Liver (tissue), 8 donors: ENCODE measurements at regions not wholly inside any gene's neighbourhood (a gene's known extent, or its start where the extent isn't known, plus 50 kb on each side); places are given as distances from the start of the nearest gene placed in this dataset.

ENCODE experiments used
- DNase-seq: peaks from one replicate; pipeline ENCODE4 v3.0.0-alpha.2; 2017; ENCODE audit warnings: low spot score
- H3K27ac ChIP-seq, 2 donors: one replicate each; pipeline ENCODE4 v1.7.0; 2013; ENCODE audit warnings: inconsistent platforms in 2 of 2, low read length in 2 of 2, control low read depth in 1 of 2, low read depth in 1 of 2, mild to moderate bottlenecking in 1 of 2
- H3K27me3 ChIP-seq, 4 donors: one replicate each; pipeline versions ENCODE4 v1.6.1 to v1.7.0; 2013; ENCODE audit warnings: low read length in 3 of 4, inconsistent platforms in 1 of 4, mild to moderate bottlenecking in 1 of 4, moderate library complexity in 1 of 4; ENCODE audit not compliant: control insufficient read depth in 4 of 4, insufficient read depth in 4 of 4
- H3K36me3 ChIP-seq, 4 donors: one replicate each; pipeline versions ENCODE4 v1.6.1 to v1.7.0; 2013; ENCODE audit warnings: low read length in 3 of 4, mild to moderate bottlenecking in 3 of 4, low read depth in 1 of 4, moderate library complexity in 1 of 4; ENCODE audit not compliant: control insufficient read depth in 4 of 4, insufficient read depth in 3 of 4
- H3K4me1 ChIP-seq, 4 donors: one replicate each; pipeline versions ENCODE4 v1.6.1 to v1.7.0; 2013; ENCODE audit warnings: low read length in 3 of 4, mild to moderate bottlenecking in 3 of 4, moderate library complexity in 1 of 4; ENCODE audit not compliant: control insufficient read depth in 4 of 4, insufficient read depth in 4 of 4
- H3K4me3 ChIP-seq, 3 donors: one replicate each; pipeline versions ENCODE4 v1.6.1 to v1.7.0; 2013; ENCODE audit warnings: low read length in 3 of 3, control low read depth in 1 of 3, low read depth in 1 of 3, mild to moderate bottlenecking in 1 of 3
- H3K9ac ChIP-seq, 2 donors: one replicate each; pipeline ENCODE4 v1.7.0; 2013; ENCODE audit warnings: low read length in 2 of 2, mild to moderate bottlenecking in 2 of 2, moderate library complexity in 2 of 2, control low read depth in 1 of 2, low read depth in 1 of 2
- H3K9me3 ChIP-seq, 4 donors: one replicate each; pipeline versions ENCODE4 v1.6.1 to v1.7.0; 2013; ENCODE audit warnings: low read length in 3 of 4; ENCODE audit not compliant: control insufficient read depth in 4 of 4
- ATF3 ChIP-seq: IDR thresholded peaks from 2 replicates; pipeline ENCODE4 v1.6.1; 2016; ENCODE audit warnings: antibody characterized with exemption
- CTCF ChIP-seq: fragments of 150-350 bp; IDR thresholded peaks from 2 replicates; pipeline ENCODE4 v1.5.1; 2017; ENCODE audit warnings: improper control_type of control experiment, low read depth, low read length; ENCODE audit not compliant: missing input control
- EGR1 ChIP-seq, 2 donors: IDR thresholded peaks; 2 replicates each; pipeline ENCODE4 v1.6.1; 2016 to 2018; ENCODE audit warnings: antibody characterized with exemption in 2 of 2, low read depth in 2 of 2
- FOXA1 ChIP-seq: IDR thresholded peaks from 2 replicates; pipeline ENCODE4 v1.6.1; 2016; ENCODE audit warnings: antibody characterized with exemption
- FOXA2 ChIP-seq: IDR thresholded peaks from 2 replicates; pipeline ENCODE4 v1.6.1; 2016; ENCODE audit warnings: antibody characterized with exemption
- GABPA ChIP-seq, 2 donors: IDR thresholded peaks in 1 of 2; conservative IDR thresholded peaks in 1 of 2; 2 replicates each; pipeline ENCODE4 v1.6.1; 2016; ENCODE audit warnings: antibody characterized with exemption in 2 of 2, mild to moderate bottlenecking in 1 of 2, moderate library complexity in 1 of 2
- HNF4A ChIP-seq, 2 donors: conservative IDR thresholded peaks; 2 replicates each; pipeline ENCODE4 v1.6.1; 2016; ENCODE audit warnings: antibody characterized with exemption in 2 of 2, mild to moderate bottlenecking in 2 of 2
- HNF4G ChIP-seq: IDR thresholded peaks from 2 replicates; pipeline ENCODE4 v1.6.1; 2016; ENCODE audit warnings: antibody characterized with exemption
- JUND ChIP-seq, 2 donors: IDR thresholded peaks; 2 replicates each; pipeline ENCODE4 v1.6.1; 2016; ENCODE audit warnings: antibody characterized with exemption in 2 of 2
- MAX ChIP-seq: IDR thresholded peaks from 2 replicates; pipeline ENCODE4 v1.6.1; 2016; ENCODE audit warnings: antibody characterized with exemption
- NR2F2 ChIP-seq: IDR thresholded peaks from 2 replicates; pipeline ENCODE4 v1.6.1; 2016; ENCODE audit warnings: antibody characterized with exemption
- RAD21 ChIP-seq, 2 donors: IDR thresholded peaks; 2 replicates each; pipeline ENCODE4 v1.6.1; 2016; ENCODE audit warnings: antibody characterized with exemption in 2 of 2, mild to moderate bottlenecking in 2 of 2
- REST ChIP-seq: IDR thresholded peaks from 2 replicates; pipeline ENCODE4 v1.6.1; 2016; ENCODE audit warnings: antibody characterized with exemption, mild to moderate bottlenecking
- SP1 ChIP-seq: IDR thresholded peaks from 2 replicates; pipeline ENCODE4 v1.6.1; 2018; ENCODE audit warnings: antibody characterized with exemption, mild to moderate bottlenecking
- TAF1 ChIP-seq: conservative IDR thresholded peaks from 2 replicates; pipeline ENCODE4 v1.6.1; 2016; ENCODE audit warnings: antibody characterized with exemption, mild to moderate bottlenecking
- YY1 ChIP-seq: IDR thresholded peaks from 2 replicates; pipeline ENCODE4 v1.6.1; 2016; ENCODE audit warnings: antibody characterized with exemption, mild to moderate bottlenecking
- ZBTB33 ChIP-seq: IDR thresholded peaks from 2 replicates; pipeline ENCODE4 v1.6.1; 2016; ENCODE audit warnings: antibody characterized with exemption
- WGBS: extraction: QIAGEN DNeasy Blood & Tissue Kit; methylation state at CpG from one replicate; pipeline ENCODE4 v1.1.7; 2013; 5-methylcytosine and 5-hydroxymethylcytosine counted together
- donor health status: healthy.
- donor health status: healthy.
- donor health status: healthy.
- donor health status: healthy.
- donor health status: healthy.

GRCh38 chr16:31710880-31711279 lies 162.7 kb upstream of the ZNF267 start:
- TF ChIP-seq HNF4G (no peak), ATF3 (no peak), HNF4A (conservative IDR thresholded peaks at IDR 0.05) (no peak), CTCF (no peak), EGR1 (IDR thresholded peaks at IDR 0.05; ENCODE audit: low read depth in 2 of 2) (no peak), REST (no peak), MAX (no peak), ZBTB33 (no peak), SP1 (no peak), FOXA1 (no peak), TAF1 (no peak), FOXA2 (no peak), NR2F2 (no peak), YY1 (no peak), RAD21 (IDR thresholded peaks at IDR 0.05) (no peak), GABPA (IDR thresholded peaks at IDR 0.05 in 1 of 2, conservative IDR thresholded peaks at IDR 0.05 in 1 of 2) (no peak), JUND (IDR thresholded peaks at IDR 0.05) (no peak)
- DNase-seq = no peak
- H3K9me3 ChIP-seq = no peaks in the 10 kb centered on the region
- H3K4me1 ChIP-seq = peaks cover 4 to 15% (median 9%) of the 10 kb centered on the region in 4 donors
- H3K4me3 ChIP-seq = no peak overlapping the region
- H3K36me3 ChIP-seq = peaks cover 5 to 37% (median 14%) of the 10 kb centered on the region in 4 donors
- H3K9ac ChIP-seq = no peak overlapping the region
- WGBS = 89% methylated on average over 5 of the region's 5 CpGs
- H3K27me3 ChIP-seq = no peaks in the 10 kb centered on the region
- no peak overlapping the region for H3K27ac ChIP-seq
